ENCODE measurements at regions not wholly inside any gene's neighbourhood (a gene's known extent, or its start where the extent isn't known, plus 50 kb on each side); places are given as distances from the start of the nearest gene placed in this dataset.

DNA sequence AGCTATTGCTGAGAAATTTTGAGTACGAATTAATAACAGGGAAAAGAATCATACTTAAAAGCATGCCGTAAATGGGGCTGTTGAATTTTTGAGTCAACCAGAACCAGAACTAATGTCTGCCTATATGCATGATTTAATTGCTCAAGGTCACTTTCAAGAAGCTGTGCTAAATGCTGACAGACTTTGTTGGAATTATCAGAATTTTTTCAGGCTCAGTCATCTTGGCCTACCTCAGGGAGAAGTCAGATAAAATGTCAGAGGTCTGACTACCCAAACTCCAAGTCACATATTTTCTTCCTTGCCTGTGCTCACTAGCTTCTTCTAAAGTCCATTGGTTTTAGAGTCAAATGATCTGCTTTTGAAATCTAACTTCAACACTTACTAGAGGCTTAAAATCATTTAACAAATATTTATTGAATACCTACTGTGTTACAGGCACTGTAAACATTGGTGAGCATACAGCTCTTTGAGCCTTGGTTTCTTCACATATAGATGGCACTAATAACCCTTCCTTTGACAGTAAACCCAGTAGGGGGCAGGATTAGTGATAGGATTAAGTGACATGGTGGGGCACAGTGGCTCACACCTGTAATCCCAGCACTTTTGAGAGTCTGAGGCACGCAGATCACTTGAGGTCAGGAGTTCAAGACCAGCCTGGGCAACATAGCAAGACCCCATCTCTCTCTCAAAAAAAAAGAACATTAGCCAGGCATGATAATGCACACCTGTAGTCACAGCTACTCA is 121.2 kb upstream of the SLC44A3 start:
- H3K36me3 ChIP-seq (ENCODE audit: control insufficient read depth, insufficient read depth, low read length) = no peaks in the 10 kb centered on the region
- H3K9ac ChIP-seq (ENCODE audit: extremely low read depth, low read length, poor library complexity, severe bottlenecking) = peak overlapping the region; percentile 50
- Mint-ChIP-seq H3K9me3 (peaks cover 5% of the 10 kb centered on the region), H3K36me3 (ENCODE audit: low read depth) (no peaks in the 10 kb centered on the region), H3K4me3 (no peak overlapping the region), H3K27ac (peak overlapping the region; percentile 94), H3K27me3 (ENCODE audit: insufficient read depth) (no peaks in the 10 kb centered on the region), H3K4me1 (peaks cover 65% of the 10 kb centered on the region)
- DNase-seq = peak; percentile 52
- TF ChIP-seq, protein P1, sequence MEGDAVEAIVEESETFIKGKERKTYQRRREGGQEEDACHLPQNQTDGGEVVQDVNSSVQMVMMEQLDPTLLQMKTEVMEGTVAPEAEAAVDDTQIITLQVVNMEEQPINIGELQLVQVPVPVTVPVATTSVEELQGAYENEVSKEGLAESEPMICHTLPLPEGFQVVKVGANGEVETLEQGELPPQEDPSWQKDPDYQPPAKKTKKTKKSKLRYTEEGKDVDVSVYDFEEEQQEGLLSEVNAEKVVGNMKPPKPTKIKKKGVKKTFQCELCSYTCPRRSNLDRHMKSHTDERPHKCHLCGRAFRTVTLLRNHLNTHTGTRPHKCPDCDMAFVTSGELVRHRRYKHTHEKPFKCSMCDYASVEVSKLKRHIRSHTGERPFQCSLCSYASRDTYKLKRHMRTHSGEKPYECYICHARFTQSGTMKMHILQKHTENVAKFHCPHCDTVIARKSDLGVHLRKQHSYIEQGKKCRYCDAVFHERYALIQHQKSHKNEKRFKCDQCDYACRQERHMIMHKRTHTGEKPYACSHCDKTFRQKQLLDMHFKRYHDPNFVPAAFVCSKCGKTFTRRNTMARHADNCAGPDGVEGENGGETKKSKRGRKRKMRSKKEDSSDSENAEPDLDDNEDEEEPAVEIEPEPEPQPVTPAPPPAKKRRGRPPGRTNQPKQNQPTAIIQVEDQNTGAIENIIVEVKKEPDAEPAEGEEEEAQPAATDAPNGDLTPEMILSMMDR (conservative IDR thresholded peaks at IDR 0.05) = peak; percentile 52
- H3K4me3 ChIP-seq (ENCODE audit: low read length) = peak overlapping the region; percentile 39
- WGBS, 2 experiments (ENCODE audit: insufficient coverage in 1 of 2, insufficient read length in 1 of 2) = 60 to 61% methylated on average over 2 to 3 of the region's 3 CpGs
- H3K27ac ChIP-seq (ENCODE audit: low read depth, low read length) = peak overlapping the region; percentile 0
- H3K9me3 ChIP-seq (ENCODE audit: control insufficient read depth, low read length) = peaks cover 9% of the 10 kb centered on the region
- H3K27me3 ChIP-seq (ENCODE audit: control insufficient read depth, insufficient read depth, low read length, poor library complexity, severe bottlenecking) = no peaks in the 10 kb centered on the region
- peaks cover 22% of the 10 kb centered on the region for H3K4me1 ChIP-seq (ENCODE audit: control insufficient read depth, insufficient read depth, low read length)

DNA sequence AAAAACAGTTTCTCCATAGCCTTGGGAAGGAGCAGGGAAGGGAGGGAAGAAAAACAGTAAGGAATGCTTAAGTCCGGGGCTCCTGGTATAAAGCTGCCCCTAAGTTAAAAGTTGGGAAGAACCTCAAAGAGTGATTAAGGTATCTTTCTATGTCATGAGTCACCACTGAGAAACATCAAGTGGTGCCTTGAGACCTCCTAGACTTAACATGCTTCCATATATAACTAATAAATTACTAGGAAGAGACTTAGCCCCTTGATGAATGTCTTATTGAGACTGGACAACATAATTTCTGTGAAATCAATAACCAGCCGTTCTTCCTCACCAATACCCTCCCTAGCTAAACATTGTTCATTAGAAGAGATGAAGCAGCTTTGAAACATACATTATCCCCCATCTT is 121.8 kb upstream of the SLC44A3 start:
- 78 to 80% methylated on average over 1 to 2 of the region's 2 CpGs for WGBS, 2 experiments (ENCODE audit: insufficient coverage in 1 of 2, insufficient read length in 1 of 2)
- H3K36me3 Mint-ChIP-seq (ENCODE audit: low read depth) = no peaks in the 10 kb centered on the region
- Histone ChIP-seq H3K9me3 (ENCODE audit: control insufficient read depth, low read length) (peaks cover 9% of the 10 kb centered on the region), H3K36me3 (ENCODE audit: control insufficient read depth, insufficient read depth, low read length) (no peaks in the 10 kb centered on the region), H3K27ac (ENCODE audit: low read depth, low read length) (peak overlapping the region; percentile 7), H3K4me3 (ENCODE audit: low read length) (peak overlapping the region; percentile 39), H3K4me1 (ENCODE audit: control insufficient read depth, insufficient read depth, low read length) (peaks cover 22% of the 10 kb centered on the region), H3K9ac (ENCODE audit: extremely low read depth, low read length, poor library complexity, severe bottlenecking) (peak overlapping the region; percentile 50), H3K27me3 (ENCODE audit: control insufficient read depth, insufficient read depth, low read length, poor library complexity, severe bottlenecking) (no peaks in the 10 kb centered on the region)
- H3K4me1 Mint-ChIP-seq = peaks cover 68% of the 10 kb centered on the region
- H3K27ac Mint-ChIP-seq = peak overlapping the region; percentile 94
- TF ChIP-seq, protein P1 (conservative IDR thresholded peaks at IDR 0.05) = no peak
- peak; percentile 1 for DNase-seq
- peak overlapping the region; percentile 27 for H3K4me3 Mint-ChIP-seq
- no peaks in the 10 kb centered on the region for H3K27me3 Mint-ChIP-seq (ENCODE audit: insufficient read depth)
- peaks cover 5% of the 10 kb centered on the region for H3K9me3 Mint-ChIP-seq

DNA sequence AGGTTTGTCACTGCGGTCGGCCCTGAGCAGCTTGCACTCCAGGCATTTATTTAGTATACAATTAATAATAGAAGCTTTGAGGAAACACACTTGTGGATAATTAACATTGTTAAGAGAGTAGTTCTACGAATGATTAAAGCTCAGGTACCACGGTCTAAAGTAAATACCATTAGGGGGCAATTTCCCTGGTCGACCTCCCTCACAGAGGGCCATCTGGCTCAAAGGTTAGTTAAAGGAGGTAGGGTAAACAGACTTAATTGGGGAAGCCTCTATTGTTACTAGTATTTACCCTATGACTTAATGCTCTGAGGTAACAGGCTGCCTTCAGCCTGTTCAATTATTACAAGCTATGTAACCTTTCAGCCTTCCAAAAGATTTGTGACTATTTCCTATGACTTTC is 122.3 kb upstream of the SLC44A3 start:
- H3K9me3 Mint-ChIP-seq = peaks cover 5% of the 10 kb centered on the region
- peaks cover 22% of the 10 kb centered on the region for H3K4me1 ChIP-seq (ENCODE audit: control insufficient read depth, insufficient read depth, low read length)
- peak overlapping the region; percentile 94 for H3K27ac Mint-ChIP-seq
- H3K36me3 Mint-ChIP-seq (ENCODE audit: low read depth) = no peaks in the 10 kb centered on the region
- H3K27ac ChIP-seq (ENCODE audit: low read depth, low read length) = peak overlapping the region; percentile 7
- H3K4me3 ChIP-seq (ENCODE audit: low read length) = peak overlapping the region; percentile 39
- TF ChIP-seq, protein P1 (conservative IDR thresholded peaks at IDR 0.05) = no peak
- H3K9me3 ChIP-seq (ENCODE audit: control insufficient read depth, low read length) = peaks cover 9% of the 10 kb centered on the region
- peak; percentile 51 for DNase-seq
- WGBS, 2 experiments (ENCODE audit: insufficient coverage in 1 of 2, insufficient read length in 1 of 2) = 13% methylated on average over 3 of the region's 5 CpGs; no CpG with 5 or more reads in 1 of the 2 experiments
- H3K27me3 ChIP-seq (ENCODE audit: control insufficient read depth, insufficient read depth, low read length, poor library complexity, severe bottlenecking) = no peaks in the 10 kb centered on the region
- H3K9ac ChIP-seq (ENCODE audit: extremely low read depth, low read length, poor library complexity, severe bottlenecking) = peak overlapping the region; percentile 50
- H3K4me3 Mint-ChIP-seq = peak overlapping the region; percentile 27
- H3K27me3 Mint-ChIP-seq (ENCODE audit: insufficient read depth) = no peaks in the 10 kb centered on the region
- H3K36me3 ChIP-seq (ENCODE audit: control insufficient read depth, insufficient read depth, low read length) = no peaks in the 10 kb centered on the region
- H3K4me1 Mint-ChIP-seq = peaks cover 68% of the 10 kb centered on the region

Measured in endodermal cell (in vitro differentiated cells).